Nephron progenitor cell (in vitro differentiated cells): ENCODE measurements at regions not wholly inside any gene's neighbourhood (a gene's known extent, or its start where the extent isn't known, plus 50 kb on each side); places are given as distances from the start of the nearest gene placed in this dataset.

Experiments used
- DNase-seq: peaks from one replicate; pipeline ENCODE4 v3.0.0; 2021
- H3K27ac Mint-ChIP-seq: 2 replicates; pipeline ENCODE4 v1.8.0; 2021; ENCODE audit warnings: mild to moderate bottlenecking, moderate library complexity, mixed read lengths
- H3K27me3 Mint-ChIP-seq: 2 replicates; pipeline ENCODE4 v1.8.0; 2021; ENCODE audit warnings: mild to moderate bottlenecking, low read depth, mixed read lengths; ENCODE audit not compliant: poor library complexity
- H3K36me3 Mint-ChIP-seq: 2 replicates; pipeline ENCODE4 v1.8.0; 2021; ENCODE audit warnings: low read depth, mixed read lengths
- H3K4me1 Mint-ChIP-seq: 2 replicates; pipeline ENCODE4 v1.8.0; 2021; ENCODE audit warnings: mixed read lengths
- H3K4me3 Mint-ChIP-seq: 2 replicates; pipeline ENCODE4 v1.8.0; 2021; ENCODE audit warnings: mild to moderate bottlenecking, moderate library complexity, mixed read lengths
- H3K9me3 Mint-ChIP-seq: 2 replicates; pipeline ENCODE4 v1.8.0; 2021; ENCODE audit warnings: mild to moderate bottlenecking, moderate library complexity, mixed read lengths
- CTCF ChIP-seq: fragments of 200-600 bp; sonication (generic); IDR thresholded peaks from 2 replicates; pipeline ENCODE4 v1.5.0; 2021; ENCODE audit warnings: antibody characterized with exemption

GRCh38 chr10:29725133-29725720, 90.5 kb upstream of the SVIL start:
- TF ChIP-seq CTCF, result no peak
- H3K4me3 Mint-ChIP-seq, result no peak overlapping the region
- H3K27me3 Mint-ChIP-seq, result no peaks in the 10 kb centered on the region
- H3K36me3 Mint-ChIP-seq, result peaks cover 52% of the 10 kb centered on the region
- peaks cover 21% of the 10 kb centered on the region for H3K9me3 Mint-ChIP-seq
- H3K27ac Mint-ChIP-seq, result peak overlapping the region; percentile 45
- peaks cover 32% of the 10 kb centered on the region for H3K4me1 Mint-ChIP-seq
- DNase-seq, result no peak

GRCh38 chr10:29723726-29724125, 89.0 kb upstream of the SVIL start:
- H3K36me3 Mint-ChIP-seq, result peaks cover 55% of the 10 kb centered on the region
- no peak overlapping the region for H3K4me3 Mint-ChIP-seq
- no peaks in the 10 kb centered on the region for H3K27me3 Mint-ChIP-seq
- H3K4me1 Mint-ChIP-seq, result peaks cover 22% of the 10 kb centered on the region
- DNase-seq, result no peak
- TF ChIP-seq CTCF, result no peak
- H3K9me3 Mint-ChIP-seq, result peaks cover 32% of the 10 kb centered on the region
- H3K27ac Mint-ChIP-seq, result no peak overlapping the region

- DNase-seq, result no peak
- Mint-ChIP-seq H3K9me3 (peaks cover 40% of the 10 kb centered on the region), H3K4me1 (peaks cover 12% of the 10 kb centered on the region), H3K36me3 (peaks cover 58% of the 10 kb centered on the region), H3K27me3 (no peaks in the 10 kb centered on the region), H3K4me3 (no peak overlapping the region), H3K27ac (no peak overlapping the region)
- no peak for TF ChIP-seq CTCF
Observed at GRCh38 chr10:29722777-29723176, 88.0 kb upstream of the SVIL start.

- peaks cover 2% of the 10 kb centered on the region for H3K4me1 Mint-ChIP-seq
- H3K27me3 Mint-ChIP-seq, result no peaks in the 10 kb centered on the region
Observed at GRCh38 chr10:29720149-29720548, 85.4 kb upstream of the SVIL start.

GRCh38 chr10:29719281-29719675, 84.5 kb upstream of the SVIL start:
- no peak for DNase-seq
- Mint-ChIP-seq H3K4me3 (no peak overlapping the region), H3K36me3 (peaks cover 79% of the 10 kb centered on the region), H3K27ac (no peak overlapping the region), H3K9me3 (peaks cover 62% of the 10 kb centered on the region), H3K27me3 (no peaks in the 10 kb centered on the region), H3K4me1 (no peaks in the 10 kb centered on the region)
- no peak for TF ChIP-seq CTCF

More at GRCh38 chr10:29720149-29720548, 85.4 kb upstream of the SVIL start:
- no peak overlapping the region for H3K27ac Mint-ChIP-seq
- no peak for DNase-seq
- peaks cover 60% of the 10 kb centered on the region for H3K9me3 Mint-ChIP-seq
- TF ChIP-seq CTCF, result no peak
- peaks cover 76% of the 10 kb centered on the region for H3K36me3 Mint-ChIP-seq
- H3K4me3 Mint-ChIP-seq, result no peak overlapping the region

- H3K36me3 Mint-ChIP-seq, result peaks cover 63% of the 10 kb centered on the region
- no peak overlapping the region for H3K27ac Mint-ChIP-seq
- no peak for TF ChIP-seq CTCF
- no peaks in the 10 kb centered on the region for H3K27me3 Mint-ChIP-seq
- peaks cover 50% of the 10 kb centered on the region for H3K9me3 Mint-ChIP-seq
- H3K4me3 Mint-ChIP-seq, result no peak overlapping the region
- H3K4me1 Mint-ChIP-seq, result peaks cover 16% of the 10 kb centered on the region
- no peak for DNase-seq
Observed at GRCh38 chr10:29715296-29715695, 80.5 kb upstream of the SVIL start.
